ENCODE measurements at regions not wholly inside any gene's neighbourhood (a gene's known extent, or its start where the extent isn't known, plus 50 kb on each side); places are given as distances from the start of the nearest gene placed in this dataset.

- TF ChIP-seq CTCF (IDR thresholded peaks at IDR 0.05; ENCODE audit: borderline replicate concordance, extremely low read depth, low read length, poor library complexity, severe bottlenecking) (no peak), EZH2 (IDR thresholded peaks at IDR 0.05; ENCODE audit: borderline replicate concordance, low read depth, low read length, severe bottlenecking) (no peak)
These were observed 128.5 kb downstream of the CDCA7 start for GRCh38 chr2:173483137-173483536.

All from DND-41 (cell line).